Adrenal gland (tissue), 9 donors: ENCODE measurements at regions not wholly inside any gene's neighbourhood (a gene's known extent, or its start where the extent isn't known, plus 50 kb on each side); places are given as distances from the start of the nearest gene placed in this dataset.

ENCODE experiments used
- DNase-seq, 7 donors: peaks; one replicate each; pipeline ENCODE4 v3.0.0-alpha.2; 2019 to 2020
- H3K27ac ChIP-seq, 5 donors: fragments of 200-600 bp; sonication (generic) in 4 of 5; 1 replicate in 3 of 5; 2 replicates in 2 of 5; pipeline versions ENCODE4 v1.5.1 to v1.8.0; 2016 to 2020; ENCODE audit warnings: mild to moderate bottlenecking in 1 of 5
- H3K27me3 ChIP-seq: fragments of 200-600 bp; 2 replicates; pipeline ENCODE4 v1.8.0; 2021
- H3K36me3 ChIP-seq, 2 donors: fragments of 200-600 bp; replicated peaks in 1 of 2; 1 replicate in 1 of 2; 2 replicates in 1 of 2; pipeline versions ENCODE4 v1.5.1 to v1.8.0; 2018 to 2022
- H3K4me1 ChIP-seq, 2 donors: fragments of 200-600 bp; replicated peaks in 1 of 2; 1 replicate in 1 of 2; 2 replicates in 1 of 2; pipeline versions ENCODE4 v1.5.1 to v1.8.0; 2018 to 2021
- H3K4me3 ChIP-seq, 4 donors: fragments of 200-600 bp; sonication (generic) in 3 of 4; one replicate each; pipeline ENCODE4 v1.5.1; 2016 to 2018
- H3K9me3 ChIP-seq, 3 donors: fragments of 200-600 bp; sonication (generic) in 1 of 3; replicated peaks in 1 of 3; 1 replicate in 2 of 3; 2 replicates in 1 of 3; pipeline versions ENCODE4 v1.5.1 to v1.8.0; 2016 to 2021
- POLR2A ChIP-seq, 2 donors: fragments of 450-650 bp; IDR thresholded peaks; one replicate each; pipeline ENCODE4 v1.6.1; 2017; ENCODE audit warnings: antibody characterized with exemption in 2 of 2, mild to moderate bottlenecking in 2 of 2, moderate library complexity in 1 of 2
- WGBS, 4 donors: extraction: QIAGEN DNeasy Blood & Tissue Kit in 2 of 4; methylation state at CpG; one replicate each; pipeline versions ENCODE4 v1.1.5 to v1.1.7; 2013 to 2017; 5-methylcytosine and 5-hydroxymethylcytosine counted together
- intact Hi-C, 2 donors: fragments of 100-400 bp; cut with DNase I; formaldehyde crosslinking; loops; one replicate each; pipeline versions ENCODE4 v1.14.1 to v1.15.0; 2022 to 2023
- TF ChIP-seq, protein P1 (sequence below), 6 experiments: fragments of 450-650 bp in 4 of 6; fragments of 200-600 bp in 2 of 6; sonication (generic) in 1 of 6; IDR thresholded peaks; 1 replicate in 5 of 6; 2 replicates in 1 of 6; pipeline versions ENCODE4 v1.5.1 to v1.8.0; 2016 to 2021; ENCODE audit warnings: antibody characterized with exemption in 6 of 6, mild to moderate bottlenecking in 2 of 6, moderate library complexity in 1 of 6
- donor health status: healthy with polysubstance abuse.
- donor health status: Bipolar disorder and iron deficiency.
- donor health status: DM: yes; HTN: yes; CAD: no.
- donor health status: DM: no; HTN: no; CAD: no.
- donor health status: DM: no; HTN: no; CAD: no.

DNA sequence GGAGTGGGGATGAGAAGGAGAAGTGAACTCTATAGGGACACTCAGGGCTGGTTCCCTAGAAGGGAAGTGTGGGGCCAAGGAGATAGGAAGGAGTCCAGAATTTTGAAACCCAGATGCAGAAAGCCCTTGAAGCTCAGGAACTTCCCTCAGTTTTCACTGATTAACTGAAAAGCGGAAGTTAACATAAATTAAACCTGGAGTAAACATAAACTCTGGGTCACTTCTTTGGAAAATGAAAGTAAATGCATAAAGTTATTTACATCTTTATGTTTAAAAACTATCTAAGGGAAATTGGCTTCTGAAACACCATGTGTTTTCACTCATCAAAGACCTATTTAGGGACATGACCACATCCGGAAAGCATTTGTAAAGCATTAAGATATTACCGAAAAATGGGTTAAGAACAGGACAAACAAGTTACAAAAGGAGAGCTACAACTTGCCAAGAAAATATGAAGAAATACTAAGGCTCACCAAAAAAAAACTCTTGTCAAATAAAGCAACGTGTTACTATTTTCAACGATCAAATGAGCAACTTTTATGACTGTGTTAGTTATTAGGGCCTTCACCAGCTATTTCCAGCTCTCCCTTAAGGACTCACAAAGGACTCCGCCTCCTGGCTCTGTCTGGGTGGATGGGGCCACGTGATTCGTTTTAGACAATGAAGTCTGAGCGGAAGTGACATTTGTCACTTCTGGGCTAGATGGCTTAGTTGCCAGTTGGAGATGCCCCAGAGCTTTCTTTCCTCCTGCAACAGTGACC lies 439.1 kb upstream of the ZNF507 start:
- TF ChIP-seq, protein P1, sequence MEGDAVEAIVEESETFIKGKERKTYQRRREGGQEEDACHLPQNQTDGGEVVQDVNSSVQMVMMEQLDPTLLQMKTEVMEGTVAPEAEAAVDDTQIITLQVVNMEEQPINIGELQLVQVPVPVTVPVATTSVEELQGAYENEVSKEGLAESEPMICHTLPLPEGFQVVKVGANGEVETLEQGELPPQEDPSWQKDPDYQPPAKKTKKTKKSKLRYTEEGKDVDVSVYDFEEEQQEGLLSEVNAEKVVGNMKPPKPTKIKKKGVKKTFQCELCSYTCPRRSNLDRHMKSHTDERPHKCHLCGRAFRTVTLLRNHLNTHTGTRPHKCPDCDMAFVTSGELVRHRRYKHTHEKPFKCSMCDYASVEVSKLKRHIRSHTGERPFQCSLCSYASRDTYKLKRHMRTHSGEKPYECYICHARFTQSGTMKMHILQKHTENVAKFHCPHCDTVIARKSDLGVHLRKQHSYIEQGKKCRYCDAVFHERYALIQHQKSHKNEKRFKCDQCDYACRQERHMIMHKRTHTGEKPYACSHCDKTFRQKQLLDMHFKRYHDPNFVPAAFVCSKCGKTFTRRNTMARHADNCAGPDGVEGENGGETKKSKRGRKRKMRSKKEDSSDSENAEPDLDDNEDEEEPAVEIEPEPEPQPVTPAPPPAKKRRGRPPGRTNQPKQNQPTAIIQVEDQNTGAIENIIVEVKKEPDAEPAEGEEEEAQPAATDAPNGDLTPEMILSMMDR (IDR thresholded peaks at IDR 0.05): no peak
- TF ChIP-seq POLR2A (IDR thresholded peaks at IDR 0.05): no peak
- Histone ChIP-seq H3K4me1 (peaks cover 0 to 11% of the 10 kb centered on the region in 2 donors), H3K27ac (peak overlapping the region in 2 of 5 donors; percentile 53 to 83), H3K9me3 (no peaks in the 10 kb centered on the region), H3K27me3 (no peaks in the 10 kb centered on the region), H3K4me3 (no peak overlapping the region), H3K36me3 (no peaks in the 10 kb centered on the region)
- 46 to 59% (median 52%) methylated on average over 9 of the region's 9 CpGs for WGBS, 4 donors
- intact Hi-C loops: no loop called here
- peak in 1 of 7 donors; percentile 38 for DNase-seq

DNA sequence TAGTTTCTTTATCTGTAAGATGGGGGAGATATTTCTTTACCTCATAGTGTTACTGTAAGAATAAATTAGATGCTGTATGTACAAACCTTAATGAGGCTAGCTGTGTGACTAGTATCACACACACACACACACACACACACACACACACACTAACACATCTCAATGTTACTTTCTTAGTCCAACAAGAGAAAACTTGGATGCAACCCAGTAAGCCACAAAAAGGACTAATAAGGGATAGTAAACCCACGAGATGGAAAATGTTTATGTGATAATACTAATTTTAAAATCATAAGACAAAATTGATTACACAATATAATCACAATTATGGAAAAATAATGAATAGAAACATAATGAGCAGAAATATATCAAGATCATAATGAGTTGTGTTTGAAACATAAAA lies 437.7 kb upstream of the ZNF507 start:
- no peak overlapping the region for H3K4me3 ChIP-seq
- peak overlapping the region in 2 of 5 donors; percentile 30 to 69 for H3K27ac ChIP-seq
- no peaks in the 10 kb centered on the region for H3K27me3 ChIP-seq
- no peaks in the 10 kb centered on the region for H3K9me3 ChIP-seq
- H3K4me1 ChIP-seq: peaks cover 0 to 11% of the 10 kb centered on the region in 2 donors
- TF ChIP-seq, protein P1 (IDR thresholded peaks at IDR 0.05): no peak
- TF ChIP-seq POLR2A (IDR thresholded peaks at IDR 0.05): no peak
- intact Hi-C loops: no loop called here
- 28 to 65% (median 55%) methylated on average over 1 of the region's 1 CpG for WGBS, 4 donors
- H3K36me3 ChIP-seq: no peaks in the 10 kb centered on the region
- no peak for DNase-seq

DNA sequence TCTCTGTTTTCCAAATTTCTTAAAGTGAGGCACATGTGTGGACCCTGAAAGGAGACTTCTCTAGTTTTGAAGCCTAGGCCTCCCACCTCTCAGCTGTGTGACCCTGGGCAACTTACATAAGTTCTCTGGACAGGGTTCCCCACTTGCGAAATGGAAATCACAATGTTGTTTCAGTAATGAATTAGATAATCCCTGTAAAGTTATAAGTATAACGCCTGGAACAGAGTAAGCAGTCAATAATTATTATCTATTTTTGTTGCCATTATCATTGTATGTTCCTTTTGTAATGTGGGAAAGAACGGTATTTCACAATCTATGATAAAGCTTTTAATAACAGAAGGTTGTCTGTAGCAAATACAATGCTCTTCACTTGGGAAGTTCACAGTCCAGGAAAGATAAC lies 437.3 kb upstream of the ZNF507 start:
- TF ChIP-seq, protein P1 (IDR thresholded peaks at IDR 0.05): no peak
- no peak for TF ChIP-seq POLR2A (IDR thresholded peaks at IDR 0.05)
- H3K27me3 ChIP-seq: no peaks in the 10 kb centered on the region
- intact Hi-C loops: no loop called here
- WGBS, 4 donors: 32 to 44% (median 40%) methylated on average over 3 of the region's 3 CpGs
- no peaks in the 10 kb centered on the region for H3K36me3 ChIP-seq
- DNase-seq: no peak
- H3K9me3 ChIP-seq: no peaks in the 10 kb centered on the region
- peaks cover 0 to 11% of the 10 kb centered on the region in 2 donors for H3K4me1 ChIP-seq
- H3K4me3 ChIP-seq: no peak overlapping the region
- H3K27ac ChIP-seq: peak overlapping the region in 2 of 5 donors; percentile 30 to 40

DNA sequence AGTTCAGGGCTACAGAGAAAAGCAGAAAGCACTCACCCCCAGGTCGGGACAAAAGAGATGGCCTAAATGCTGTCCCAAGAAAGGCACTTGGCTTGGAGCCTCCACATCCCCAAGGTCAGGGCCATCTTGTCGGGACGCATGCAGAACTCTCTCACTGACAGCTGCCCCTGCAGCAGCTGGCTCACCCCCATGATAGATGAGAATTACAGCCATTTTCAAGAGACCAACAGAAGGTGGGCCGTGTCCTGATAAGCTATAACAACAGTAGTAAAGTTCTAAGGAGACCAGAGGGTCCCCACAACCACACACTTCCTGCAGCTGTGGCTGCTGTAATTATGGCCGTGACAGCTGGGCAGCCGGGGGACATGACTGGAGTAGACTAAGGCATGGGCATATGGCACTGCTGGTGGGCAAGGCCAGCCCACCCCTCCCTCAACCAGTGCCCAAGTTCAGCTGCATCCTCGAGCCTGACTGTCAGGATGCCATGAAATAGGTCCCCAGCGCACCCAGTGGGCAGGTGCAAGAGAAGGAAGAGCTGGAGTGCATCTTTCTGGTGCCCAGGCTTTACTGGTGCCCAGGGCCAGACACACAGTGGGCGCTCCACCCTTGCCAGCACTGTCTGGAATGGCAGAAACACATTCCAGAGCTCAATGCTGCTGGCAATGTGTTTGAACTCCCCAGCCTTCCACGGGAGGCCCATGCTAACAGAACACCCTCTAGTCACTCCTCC lies 436.7 kb upstream of the ZNF507 start:
- Histone ChIP-seq H3K27me3 (no peaks in the 10 kb centered on the region), H3K4me3 (no peak overlapping the region), H3K27ac (peak overlapping the region in 2 of 5 donors; percentile 30 to 40), H3K9me3 (no peaks in the 10 kb centered on the region), H3K36me3 (no peaks in the 10 kb centered on the region), H3K4me1 (peaks cover 0 to 11% of the 10 kb centered on the region in 2 donors)
- intact Hi-C loops: no loop called here
- 51 to 64% (median 56%) methylated on average over 8 to 10 of the region's 10 CpGs for WGBS, 4 donors
- peak in 6 of 7 donors; percentile 26 to 73 (median 51) for DNase-seq
- no peak for TF ChIP-seq POLR2A (IDR thresholded peaks at IDR 0.05)
- TF ChIP-seq, protein P1 (IDR thresholded peaks at IDR 0.05): no peak
